ENCODE measurements at regions not wholly inside any gene's neighbourhood (a gene's known extent, or its start where the extent isn't known, plus 50 kb on each side); places are given as distances from the start of the nearest gene placed in this dataset.
"Not testable (repeated sequence)": the region's sequence is repeated elsewhere in the genome, so short reads cannot be mapped to it uniquely, and the experiment has no call there.

- H3K4me1 Mint-ChIP-seq, result no peaks in the 10 kb centered on the region
- H3K4me3 Mint-ChIP-seq, result no peak overlapping the region
- no peaks in the 10 kb centered on the region for H3K9me3 Mint-ChIP-seq
- no peak overlapping the region for H3K27ac Mint-ChIP-seq
- DNase-seq, result no peak
- H3K36me3 Mint-ChIP-seq (ENCODE audit: low read depth), result no peaks in the 10 kb centered on the region
- no peaks in the 10 kb centered on the region for H3K27me3 Mint-ChIP-seq
- ChIA-PET CTCF (no interaction called here), POLR2A (no interaction called here)
These were observed 357.3 kb upstream of the TECRL start for GRCh38 chr4:64766565-64766964.

GRCh38 chr4:64756016-64756415 is 346.8 kb upstream of the TECRL start:
- no peaks in the 10 kb centered on the region for H3K36me3 Mint-ChIP-seq (ENCODE audit: low read depth)
- DNase-seq, result no peak
- CTCF ChIA-PET, result no interaction called here
- no peaks in the 10 kb centered on the region for H3K4me1 Mint-ChIP-seq
- no peak overlapping the region for H3K4me3 Mint-ChIP-seq
- H3K27ac Mint-ChIP-seq, result no peak overlapping the region
- peaks cover 5% of the 10 kb centered on the region for H3K9me3 Mint-ChIP-seq
- H3K27me3 Mint-ChIP-seq, result no peaks in the 10 kb centered on the region
- POLR2A ChIA-PET, result no interaction called here

- no peaks in the 10 kb centered on the region for H3K36me3 Mint-ChIP-seq (ENCODE audit: low read depth)
- DNase-seq, result no peak
- no peak overlapping the region for H3K27ac Mint-ChIP-seq
- POLR2A ChIA-PET, result no interaction called here
- H3K9me3 Mint-ChIP-seq, result peaks cover 2% of the 10 kb centered on the region
- H3K4me3 Mint-ChIP-seq, result no peak overlapping the region
- H3K4me1 Mint-ChIP-seq, result no peaks in the 10 kb centered on the region
- CTCF ChIA-PET, result no interaction called here
- no peaks in the 10 kb centered on the region for H3K27me3 Mint-ChIP-seq
These were observed 338.9 kb upstream of the TECRL start for GRCh38 chr4:64747919-64748715.

- Mint-ChIP-seq H3K27me3 (no peaks in the 10 kb centered on the region), H3K27ac (no peak overlapping the region), H3K36me3 (ENCODE audit: low read depth) (no peaks in the 10 kb centered on the region), H3K4me1 (no peaks in the 10 kb centered on the region), H3K9me3 (no peaks in the 10 kb centered on the region), H3K4me3 (no peak overlapping the region)
- ChIA-PET CTCF (no interaction called here), POLR2A (no interaction called here)
- DNase-seq, result no peak
These were observed 329.0 kb upstream of the TECRL start for GRCh38 chr4:64738240-64738639.

- H3K36me3 Mint-ChIP-seq (ENCODE audit: low read depth); H3K4me3 Mint-ChIP-seq; H3K27me3 Mint-ChIP-seq; H3K27ac Mint-ChIP-seq; DNase-seq; POLR2A ChIA-PET; H3K9me3 Mint-ChIP-seq; H3K4me1 Mint-ChIP-seq; CTCF ChIA-PET: not testable (repeated sequence)
These were observed 328.5 kb upstream of the TECRL start for GRCh38 chr4:64737854-64738138.

- CTCF ChIA-PET, result no interaction called here
These were observed 328.0 kb upstream of the TECRL start for GRCh38 chr4:64737026-64737853.

GRCh38 chr4:64729561-64729960 is 320.3 kb upstream of the TECRL start:
- Mint-ChIP-seq H3K4me1 (no peaks in the 10 kb centered on the region), H3K4me3 (no peak overlapping the region), H3K27me3 (no peaks in the 10 kb centered on the region), H3K9me3 (no peaks in the 10 kb centered on the region), H3K27ac (no peak overlapping the region), H3K36me3 (ENCODE audit: low read depth) (no peaks in the 10 kb centered on the region)
- no peak for DNase-seq
- ChIA-PET POLR2A (no interaction called here), CTCF (no interaction called here)

More at GRCh38 chr4:64737026-64737853, 328.0 kb upstream of the TECRL start:
- Mint-ChIP-seq H3K4me3 (no peak overlapping the region), H3K27ac (no peak overlapping the region), H3K9me3 (no peaks in the 10 kb centered on the region), H3K36me3 (ENCODE audit: low read depth) (no peaks in the 10 kb centered on the region), H3K27me3 (no peaks in the 10 kb centered on the region), H3K4me1 (no peaks in the 10 kb centered on the region)
- DNase-seq, result no peak
- POLR2A ChIA-PET, result no interaction called here

- no peaks in the 10 kb centered on the region for H3K36me3 Mint-ChIP-seq (ENCODE audit: low read depth)
- no peak overlapping the region for H3K4me3 Mint-ChIP-seq
- no peak for DNase-seq
- H3K9me3 Mint-ChIP-seq, result no peaks in the 10 kb centered on the region
- POLR2A ChIA-PET, result no interaction called here
- H3K27me3 Mint-ChIP-seq, result no peaks in the 10 kb centered on the region
- H3K4me1 Mint-ChIP-seq, result no peaks in the 10 kb centered on the region
- H3K27ac Mint-ChIP-seq, result no peak overlapping the region
- CTCF ChIA-PET, result no interaction called here
These were observed 318.7 kb upstream of the TECRL start for GRCh38 chr4:64727960-64728359.

GRCh38 chr4:64727391-64727790 is 318.1 kb upstream of the TECRL start:
- H3K27ac Mint-ChIP-seq; CTCF ChIA-PET; H3K4me3 Mint-ChIP-seq; H3K9me3 Mint-ChIP-seq; H3K4me1 Mint-ChIP-seq; H3K27me3 Mint-ChIP-seq; DNase-seq; POLR2A ChIA-PET; H3K36me3 Mint-ChIP-seq (ENCODE audit: low read depth): not testable (repeated sequence)

- Mint-ChIP-seq H3K4me1 (no peaks in the 10 kb centered on the region), H3K4me3 (no peak overlapping the region), H3K27ac (no peak overlapping the region), H3K36me3 (ENCODE audit: low read depth) (no peaks in the 10 kb centered on the region), H3K9me3 (no peaks in the 10 kb centered on the region), H3K27me3 (no peaks in the 10 kb centered on the region)
- no peak for DNase-seq
- ChIA-PET CTCF (no interaction called here), POLR2A (no interaction called here)
These were observed 315.4 kb upstream of the TECRL start for GRCh38 chr4:64724689-64725088.

GRCh38 chr4:64721106-64721505 is 311.9 kb upstream of the TECRL start:
- no peak for DNase-seq
- Mint-ChIP-seq H3K27me3 (no peaks in the 10 kb centered on the region), H3K27ac (no peak overlapping the region), H3K4me1 (no peaks in the 10 kb centered on the region), H3K4me3 (no peak overlapping the region), H3K36me3 (ENCODE audit: low read depth) (no peaks in the 10 kb centered on the region), H3K9me3 (no peaks in the 10 kb centered on the region)
- ChIA-PET CTCF (no interaction called here), POLR2A (no interaction called here)

- ChIA-PET CTCF (no interaction called here), POLR2A (no interaction called here)
- H3K4me1 Mint-ChIP-seq, result no peaks in the 10 kb centered on the region
- no peak overlapping the region for H3K27ac Mint-ChIP-seq
- no peak overlapping the region for H3K4me3 Mint-ChIP-seq
- no peaks in the 10 kb centered on the region for H3K27me3 Mint-ChIP-seq
- DNase-seq, result no peak
- no peaks in the 10 kb centered on the region for H3K36me3 Mint-ChIP-seq (ENCODE audit: low read depth)
- no peaks in the 10 kb centered on the region for H3K9me3 Mint-ChIP-seq
These were observed 308.8 kb upstream of the TECRL start for GRCh38 chr4:64718091-64718490.

GRCh38 chr4:64715741-64716140 is 306.5 kb upstream of the TECRL start:
- Mint-ChIP-seq H3K4me3 (no peak overlapping the region), H3K27me3 (no peaks in the 10 kb centered on the region), H3K4me1 (no peaks in the 10 kb centered on the region), H3K27ac (no peak overlapping the region), H3K9me3 (no peaks in the 10 kb centered on the region), H3K36me3 (ENCODE audit: low read depth) (no peaks in the 10 kb centered on the region)
- DNase-seq, result no peak
- ChIA-PET POLR2A (no interaction called here), CTCF (no interaction called here)

GRCh38 chr4:64713256-64713840 is 304.1 kb upstream of the TECRL start:
- Mint-ChIP-seq H3K27me3 (no peaks in the 10 kb centered on the region), H3K4me1 (no peaks in the 10 kb centered on the region), H3K36me3 (ENCODE audit: low read depth) (no peaks in the 10 kb centered on the region), H3K4me3 (no peak overlapping the region), H3K9me3 (no peaks in the 10 kb centered on the region), H3K27ac (no peak overlapping the region)
- CTCF ChIA-PET, result no interaction called here
- no peak for DNase-seq
- POLR2A ChIA-PET, result no interaction called here

Measured in activated CD4-positive, alpha-beta T cell treated with anti-CD3 and anti-CD28 coated beads, Interleukin-2, amount 10 ng/mL, durations not matched to agents 7 days and 5 days (primary cell).